ENCODE measurements at regions not wholly inside any gene's neighbourhood (a gene's known extent, or its start where the extent isn't known, plus 50 kb on each side); places are given as distances from the start of the nearest gene placed in this dataset.

DNA sequence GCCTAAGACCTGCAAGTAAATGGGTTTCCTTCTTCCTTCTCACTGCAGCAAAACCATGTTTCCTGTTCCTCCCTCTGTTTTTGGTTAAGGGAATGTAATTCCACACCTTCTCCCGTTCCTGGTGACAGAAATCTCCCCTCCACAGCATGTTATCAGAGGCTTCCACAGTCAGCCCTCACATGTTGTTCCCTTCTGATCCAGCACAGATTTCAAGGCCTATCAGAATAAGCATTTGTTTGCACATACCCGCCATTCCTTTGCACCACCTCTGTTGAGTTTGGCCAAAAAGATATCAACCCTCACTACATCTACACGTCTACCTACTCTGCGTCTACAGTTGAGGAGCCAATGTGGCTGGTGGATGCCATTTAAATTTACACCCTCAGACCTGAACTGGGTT lies 113.9 kb upstream of the GRM7 start:
- TF ChIP-seq, protein P1, sequence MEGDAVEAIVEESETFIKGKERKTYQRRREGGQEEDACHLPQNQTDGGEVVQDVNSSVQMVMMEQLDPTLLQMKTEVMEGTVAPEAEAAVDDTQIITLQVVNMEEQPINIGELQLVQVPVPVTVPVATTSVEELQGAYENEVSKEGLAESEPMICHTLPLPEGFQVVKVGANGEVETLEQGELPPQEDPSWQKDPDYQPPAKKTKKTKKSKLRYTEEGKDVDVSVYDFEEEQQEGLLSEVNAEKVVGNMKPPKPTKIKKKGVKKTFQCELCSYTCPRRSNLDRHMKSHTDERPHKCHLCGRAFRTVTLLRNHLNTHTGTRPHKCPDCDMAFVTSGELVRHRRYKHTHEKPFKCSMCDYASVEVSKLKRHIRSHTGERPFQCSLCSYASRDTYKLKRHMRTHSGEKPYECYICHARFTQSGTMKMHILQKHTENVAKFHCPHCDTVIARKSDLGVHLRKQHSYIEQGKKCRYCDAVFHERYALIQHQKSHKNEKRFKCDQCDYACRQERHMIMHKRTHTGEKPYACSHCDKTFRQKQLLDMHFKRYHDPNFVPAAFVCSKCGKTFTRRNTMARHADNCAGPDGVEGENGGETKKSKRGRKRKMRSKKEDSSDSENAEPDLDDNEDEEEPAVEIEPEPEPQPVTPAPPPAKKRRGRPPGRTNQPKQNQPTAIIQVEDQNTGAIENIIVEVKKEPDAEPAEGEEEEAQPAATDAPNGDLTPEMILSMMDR (conservative IDR thresholded peaks at IDR 0.05): no peak
- no peak for TF ChIP-seq ZFX (IDR thresholded peaks at IDR 0.05)
- no peak overlapping the region for H3K27ac ChIP-seq

DNA sequence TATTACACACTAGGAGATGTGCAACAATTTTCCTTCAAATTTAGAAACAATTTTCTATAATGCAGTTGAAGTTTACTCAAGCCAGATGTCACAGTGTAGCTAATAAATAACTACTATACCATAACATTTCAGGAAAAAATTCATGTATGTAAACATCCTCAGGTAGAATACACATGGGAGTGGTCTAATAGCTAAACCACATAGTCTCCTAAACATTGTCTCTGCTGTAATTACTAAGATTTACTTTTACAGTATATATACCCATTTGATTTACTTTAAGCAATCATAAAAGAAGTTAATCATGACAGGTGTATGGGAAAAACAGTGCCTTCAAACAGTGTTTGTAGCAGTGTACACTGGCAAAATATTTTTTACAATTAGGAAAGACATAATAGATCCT lies 110.1 kb upstream of the GRM7 start:
- TF ChIP-seq, protein P1 (conservative IDR thresholded peaks at IDR 0.05): no peak

DNA sequence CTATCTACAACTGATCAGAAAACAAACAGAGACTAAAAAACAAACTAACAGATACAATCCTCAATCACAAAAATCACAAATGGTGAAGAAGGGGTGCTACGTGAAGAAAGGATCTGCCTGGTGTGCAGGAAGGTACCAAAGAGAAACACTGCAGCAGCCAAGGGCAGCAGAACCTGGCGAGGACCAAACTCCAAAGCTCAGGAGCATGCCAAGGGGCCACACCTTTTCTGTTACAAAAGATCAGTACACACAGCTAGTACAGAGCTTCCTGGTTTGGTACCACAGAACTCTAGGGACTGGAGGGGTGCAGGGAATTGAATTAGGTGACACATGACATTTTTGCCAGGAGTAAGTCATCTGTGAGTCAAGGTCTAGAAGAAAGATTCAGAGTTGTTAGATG lies 107.4 kb upstream of the GRM7 start:
- TF ChIP-seq, protein P1 (conservative IDR thresholded peaks at IDR 0.05): no peak
- TF ChIP-seq ZFX (IDR thresholded peaks at IDR 0.05): no peak

More for the DNA sequence above, 110.1 kb upstream of the GRM7 start:
- no peak overlapping the region for H3K27ac ChIP-seq

DNA sequence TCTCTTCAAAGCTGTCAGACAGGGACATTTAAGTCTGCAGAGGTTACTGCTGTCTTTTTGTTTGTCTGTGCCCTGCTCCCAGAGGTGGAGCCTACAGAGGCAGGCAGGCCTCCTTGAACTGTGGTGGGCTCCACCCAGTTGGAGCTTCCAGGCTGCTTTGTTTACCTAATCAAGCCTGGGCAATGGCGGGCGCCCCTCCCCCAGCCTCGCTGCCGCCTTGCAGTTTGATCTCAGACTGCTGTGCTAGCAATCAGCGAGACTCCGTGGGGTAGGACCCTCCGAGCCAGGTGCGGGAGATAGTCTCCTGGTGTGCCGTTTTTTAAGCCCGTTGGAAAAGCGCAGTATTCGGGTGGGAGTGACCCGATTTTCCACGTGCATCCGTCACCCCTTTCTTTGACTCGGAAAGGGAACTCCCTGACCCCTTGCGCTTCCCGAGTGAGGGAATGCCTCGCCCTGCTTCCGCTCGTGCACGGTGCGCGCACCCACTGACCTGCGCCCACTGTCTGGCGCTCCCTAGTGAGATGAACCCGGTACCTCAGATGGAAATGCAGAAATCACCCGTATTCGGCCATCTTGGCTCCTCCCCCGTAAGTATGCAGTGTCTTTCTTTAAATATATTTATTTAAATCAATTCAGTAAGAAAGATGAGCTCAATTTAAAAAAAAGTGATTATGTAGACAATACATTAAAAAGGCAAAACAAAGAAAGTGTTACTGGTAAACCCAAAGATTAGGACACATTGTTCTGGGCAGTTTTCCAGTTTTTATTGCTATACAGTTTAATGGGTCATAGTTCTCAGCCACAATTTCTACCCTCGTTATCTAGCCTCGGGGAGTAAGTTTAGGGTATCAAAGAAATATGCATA lies 91.2 kb upstream of the GRM7 start:
- peak overlapping the region; percentile 21; the same call in 1 of the 2 replicates for H3K27ac ChIP-seq

More for the DNA sequence above, 107.4 kb upstream of the GRM7 start:
- H3K27ac ChIP-seq: no peak overlapping the region

DNA sequence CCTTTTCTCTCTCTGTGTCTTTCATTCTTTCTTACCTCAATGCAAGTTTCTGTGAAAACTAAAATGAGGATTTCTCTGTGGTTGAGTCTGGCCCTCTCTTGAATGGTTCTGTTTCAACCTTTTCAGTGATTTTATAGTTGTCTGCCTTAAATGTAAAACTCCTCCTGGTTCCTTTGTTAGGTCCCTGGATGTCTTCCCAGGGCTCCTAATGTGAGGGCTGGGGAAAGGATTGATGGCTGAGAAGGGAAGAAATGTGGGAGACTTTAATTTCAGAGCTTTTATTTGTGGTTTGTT lies 90.6 kb upstream of the GRM7 start:
- TF ChIP-seq, protein P1 (conservative IDR thresholded peaks at IDR 0.05): no peak
- TF ChIP-seq ZFX (IDR thresholded peaks at IDR 0.05): no peak
- no peak overlapping the region for H3K27ac ChIP-seq

DNA sequence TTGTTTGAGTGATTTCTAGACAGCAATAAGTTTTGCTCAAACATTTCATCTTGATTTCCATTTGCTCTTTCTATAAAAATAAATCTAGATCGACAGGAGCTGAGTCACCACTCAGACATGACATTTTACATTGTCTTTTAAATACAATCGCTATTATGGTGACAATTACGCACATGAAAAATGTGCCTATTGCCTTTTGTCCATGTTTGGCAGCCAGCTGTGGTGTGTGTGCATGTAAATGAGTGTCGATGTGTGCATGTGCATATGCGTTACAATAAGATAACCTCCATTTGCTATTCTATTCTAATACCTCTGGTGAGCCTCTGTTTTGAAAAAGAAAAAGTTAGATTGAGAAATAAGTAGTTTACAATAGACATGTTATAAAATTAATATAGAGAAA lies 89.7 kb upstream of the GRM7 start:
- no peak overlapping the region for H3K27ac ChIP-seq
- TF ChIP-seq ZFX (IDR thresholded peaks at IDR 0.05): no peak
- TF ChIP-seq, protein P1 (conservative IDR thresholded peaks at IDR 0.05): no peak

DNA sequence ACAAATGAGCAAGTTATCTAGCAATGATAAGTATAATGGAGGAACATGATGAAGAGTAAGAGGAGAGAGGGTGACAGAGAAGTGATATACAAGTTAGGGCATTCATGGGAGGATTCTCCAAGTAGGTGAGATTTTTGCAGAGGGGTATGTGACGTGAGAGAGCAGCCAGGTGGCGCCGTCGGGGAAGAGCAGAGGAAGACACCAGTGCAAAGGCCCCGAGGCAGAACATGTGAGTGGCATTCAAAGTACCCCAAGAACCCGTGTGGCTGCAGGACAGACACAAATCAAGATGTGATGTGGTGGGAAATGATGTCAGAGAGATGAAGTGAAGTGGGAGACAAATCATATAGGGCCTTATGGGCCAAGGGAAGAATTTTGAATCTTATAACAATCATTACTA lies 81.8 kb upstream of the GRM7 start:
- TF ChIP-seq, protein P1 (conservative IDR thresholded peaks at IDR 0.05): peak; percentile 17
- TF ChIP-seq ZFX (IDR thresholded peaks at IDR 0.05): no peak

DNA sequence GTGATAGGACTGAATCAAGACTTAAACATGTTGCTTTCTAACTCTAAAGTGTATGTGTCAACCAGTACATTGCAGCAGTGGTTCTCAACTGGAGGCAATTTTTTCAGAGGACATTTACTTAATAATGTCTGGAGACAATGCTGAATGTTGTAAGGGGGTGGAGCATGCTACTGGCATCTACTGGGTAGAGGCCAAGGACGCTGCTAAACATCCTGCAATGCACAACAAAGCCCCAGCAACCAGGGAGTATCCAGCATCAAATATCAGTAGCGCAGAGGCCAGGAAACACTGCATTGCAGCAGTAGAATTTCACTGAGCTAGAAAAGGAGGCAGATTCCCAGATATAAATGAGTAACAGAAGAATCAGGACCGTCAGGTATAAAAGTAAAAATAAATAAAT lies 79.8 kb upstream of the GRM7 start:
- no peak for TF ChIP-seq ZFX (IDR thresholded peaks at IDR 0.05)
- TF ChIP-seq, protein P1 (conservative IDR thresholded peaks at IDR 0.05): no peak
- H3K27ac ChIP-seq: no peak overlapping the region

More for the DNA sequence above, 81.8 kb upstream of the GRM7 start:
- H3K27ac ChIP-seq: no peak overlapping the region
